HEK293 (cell line): ENCODE measurements at regions not wholly inside any gene's neighbourhood (a gene's known extent, or its start where the extent isn't known, plus 50 kb on each side); places are given as distances from the start of the nearest gene placed in this dataset.

Experiments
- CTCF ChIA-PET: fragments of 350-600 bp; formaldehyde crosslinking; extraction: SDS; loops from one replicate; lab custom pipeline; 2021; ENCODE audit warnings: antibody characterized with exemption; lab: Yijun Ruan, JAX
- POLR2A ChIA-PET: fragments of 300-600 bp; formaldehyde crosslinking; extraction: SDS; loops from one replicate; lab custom pipeline; 2020; ENCODE audit warnings: antibody characterized with exemption, inconsistent platforms; lab: Yijun Ruan, JAX
- H3K27ac ChIP-seq: fragments of 200-500 bp; sonication (Bioruptor generic); 2 replicates; pipeline ENCODE4 v1.5.1; 2014; ENCODE audit warnings: low read depth, low read length, control low read depth, inconsistent platforms; ENCODE audit errors: extremely low read depth
- H3K36me3 ChIP-seq, 2 experiments: fragments of 200-500 bp in 1 of 2; sonication (Bioruptor generic) in 1 of 2; 1 replicate in 1 of 2; 2 replicates in 1 of 2; pipeline ENCODE4 v1.5.1; 2014 to 2017; ENCODE audit warnings: inconsistent platforms in 2 of 2, low read length in 2 of 2; ENCODE audit not compliant: control insufficient read depth in 2 of 2, insufficient read depth in 1 of 2
- H3K4me1 ChIP-seq: fragments of 200-500 bp; sonication (Bioruptor generic); 2 replicates; pipeline ENCODE4 v1.5.1; 2014; ENCODE audit warnings: mild to moderate bottlenecking, low read length, inconsistent platforms; ENCODE audit not compliant: control insufficient read depth, insufficient read depth
- H3K4me3 ChIP-seq: 2 replicates; pipeline ENCODE4 v1.5.1; 2011; ENCODE audit warnings: low read depth, mild to moderate bottlenecking, control low read depth, low read length, moderate library complexity
- H3K9me3 ChIP-seq: fragments of 200-500 bp; sonication (Bioruptor generic); 2 replicates; pipeline ENCODE4 v1.5.1; 2014; ENCODE audit warnings: low read depth, low read length, inconsistent platforms; ENCODE audit not compliant: control insufficient read depth, insufficient read depth
- BCL11A ChIP-seq: fragments of 450-650 bp; formaldehyde crosslinking; IDR thresholded peaks from 2 replicates; pipeline ENCODE4 v1.5.1; 2016; ENCODE audit warnings: low read depth, missing biosample characterization, missing genetic modification characterization
- FEZF1 ChIP-seq: fragments of 450-650 bp; formaldehyde crosslinking; IDR thresholded peaks from 2 replicates; pipeline ENCODE4 v1.5.1; 2016; ENCODE audit warnings: missing biosample characterization, missing genetic modification characterization
- HOXA7 ChIP-seq: sonication (generic); formaldehyde crosslinking; IDR thresholded peaks from 2 replicates; pipeline ENCODE4 v1.8.1; 2022; ENCODE audit warnings: missing genetic modification reagents, borderline replicate concordance
- HOXD13 ChIP-seq: sonication (generic); formaldehyde crosslinking; IDR thresholded peaks from 2 replicates; pipeline ENCODE4 v1.8.0; 2022; ENCODE audit warnings: missing genetic modification reagents, borderline replicate concordance
- REPIN1 ChIP-seq: fragments of 450-650 bp; formaldehyde crosslinking; IDR thresholded peaks from 2 replicates; pipeline ENCODE4 v1.5.1; 2017; ENCODE audit warnings: missing biosample characterization, missing genetic modification characterization, low read depth
- SP2 ChIP-seq: fragments of 450-650 bp; formaldehyde crosslinking; IDR thresholded peaks from 2 replicates; pipeline ENCODE4 v1.5.1; 2016; ENCODE audit warnings: missing biosample characterization, missing genetic modification characterization
- SP3 ChIP-seq: fragments of 450-650 bp; formaldehyde crosslinking; IDR thresholded peaks from 2 replicates; pipeline ENCODE4 v1.5.1; 2016; ENCODE audit warnings: missing biosample characterization, missing genetic modification characterization
- ZBTB17 ChIP-seq: fragments of 450-650 bp; formaldehyde crosslinking; IDR thresholded peaks from 2 replicates; pipeline ENCODE4 v1.5.1; 2016; ENCODE audit warnings: missing biosample characterization, missing genetic modification characterization
- ZFHX2 ChIP-seq: fragments of 450-650 bp; formaldehyde crosslinking; conservative IDR thresholded peaks from 2 replicates; pipeline ENCODE4 v1.5.1; 2016; ENCODE audit warnings: missing biosample characterization, missing genetic modification characterization
- ZNF157 ChIP-seq: fragments of 450-650 bp; formaldehyde crosslinking; IDR thresholded peaks from 2 replicates; pipeline ENCODE4 v1.5.1; 2016; ENCODE audit warnings: missing biosample characterization, missing genetic modification characterization
- ZNF16 ChIP-seq: fragments of 450-650 bp; formaldehyde crosslinking; IDR thresholded peaks from 2 replicates; pipeline ENCODE4 v1.5.1; 2016; ENCODE audit warnings: low read depth, missing biosample characterization, missing genetic modification characterization
- ZNF202 ChIP-seq: fragments of 450-650 bp; formaldehyde crosslinking; IDR thresholded peaks from 2 replicates; pipeline ENCODE4 v1.5.1; 2016; ENCODE audit warnings: missing biosample characterization, missing genetic modification characterization, borderline replicate concordance
- ZNF266 ChIP-seq: fragments of 450-650 bp; formaldehyde crosslinking; IDR thresholded peaks from 2 replicates; pipeline ENCODE4 v1.5.1; 2016; ENCODE audit warnings: missing biosample characterization, missing genetic modification characterization, low read depth
- ZNF311 ChIP-seq: fragments of 450-650 bp; formaldehyde crosslinking; IDR thresholded peaks from 2 replicates; pipeline ENCODE4 v1.5.1; 2017; ENCODE audit warnings: missing biosample characterization, missing genetic modification characterization, borderline replicate concordance
- ZNF394 ChIP-seq: fragments of 450-650 bp; formaldehyde crosslinking; IDR thresholded peaks from 2 replicates; pipeline ENCODE4 v1.5.1; 2016; ENCODE audit warnings: missing biosample characterization, missing genetic modification characterization, mild to moderate bottlenecking, moderate library complexity, borderline replicate concordance
- ZNF473 ChIP-seq: fragments of 450-650 bp; formaldehyde crosslinking; IDR thresholded peaks from 2 replicates; pipeline ENCODE4 v1.5.1; 2017; ENCODE audit warnings: missing biosample characterization, missing genetic modification characterization
- ZNF514 ChIP-seq: fragments of 450-650 bp; formaldehyde crosslinking; IDR thresholded peaks from 2 replicates; pipeline ENCODE4 v1.5.1; 2016; ENCODE audit warnings: missing biosample characterization, missing genetic modification characterization
- ZNF544 ChIP-seq: fragments of 450-650 bp; formaldehyde crosslinking; IDR thresholded peaks from 2 replicates; pipeline ENCODE4 v1.5.0; 2017; ENCODE audit warnings: missing biosample characterization, missing genetic modification characterization
- ZNF549 ChIP-seq: fragments of 450-650 bp; IDR thresholded peaks from 2 replicates; pipeline ENCODE4 v1.5.1; 2018; ENCODE audit warnings: missing biosample characterization, missing genetic modification characterization, mild to moderate bottlenecking, inconsistent platforms, moderate library complexity
- ZNF560 ChIP-seq: fragments of 450-650 bp; formaldehyde crosslinking; IDR thresholded peaks from 2 replicates; pipeline ENCODE4 v1.5.1; 2017; ENCODE audit warnings: missing biosample characterization, missing genetic modification characterization, borderline replicate concordance
- ZNF600 ChIP-seq: fragments of 450-650 bp; formaldehyde crosslinking; IDR thresholded peaks from 2 replicates; pipeline ENCODE4 v1.5.1; 2016; ENCODE audit warnings: missing biosample characterization, missing genetic modification characterization
- ZNF623 ChIP-seq: fragments of 450-650 bp; formaldehyde crosslinking; IDR thresholded peaks from 2 replicates; pipeline ENCODE4 v1.5.1; 2016; ENCODE audit warnings: missing biosample characterization, missing genetic modification characterization
- ZNF658 ChIP-seq: fragments of 450-650 bp; formaldehyde crosslinking; IDR thresholded peaks from 2 replicates; pipeline ENCODE4; 2016; ENCODE audit warnings: missing biosample characterization, missing genetic modification characterization
- ZNF830 ChIP-seq: fragments of 450-650 bp; IDR thresholded peaks from 2 replicates; pipeline ENCODE4 v1.5.0; 2018; ENCODE audit warnings: missing biosample characterization, missing genetic modification characterization, low read depth, mild to moderate bottlenecking, moderate library complexity
- ZNF843 ChIP-seq: fragments of 450-650 bp; formaldehyde crosslinking; IDR thresholded peaks from 2 replicates; pipeline ENCODE4 v1.5.1; 2016; ENCODE audit warnings: missing biosample characterization, missing genetic modification characterization
- TF ChIP-seq, protein P1 (sequence below): fragments of 450-650 bp; formaldehyde crosslinking; IDR thresholded peaks from 2 replicates; pipeline ENCODE4 v1.5.1; 2016; ENCODE audit warnings: missing biosample characterization, missing genetic modification characterization, low read depth
- TF ChIP-seq, protein P2 (sequence below): sonication (generic); formaldehyde crosslinking; IDR thresholded peaks from 2 replicates; pipeline ENCODE4 v1.8.1; 2022; ENCODE audit warnings: mild to moderate bottlenecking, moderate library complexity, missing genetic modification reagents

DNA sequence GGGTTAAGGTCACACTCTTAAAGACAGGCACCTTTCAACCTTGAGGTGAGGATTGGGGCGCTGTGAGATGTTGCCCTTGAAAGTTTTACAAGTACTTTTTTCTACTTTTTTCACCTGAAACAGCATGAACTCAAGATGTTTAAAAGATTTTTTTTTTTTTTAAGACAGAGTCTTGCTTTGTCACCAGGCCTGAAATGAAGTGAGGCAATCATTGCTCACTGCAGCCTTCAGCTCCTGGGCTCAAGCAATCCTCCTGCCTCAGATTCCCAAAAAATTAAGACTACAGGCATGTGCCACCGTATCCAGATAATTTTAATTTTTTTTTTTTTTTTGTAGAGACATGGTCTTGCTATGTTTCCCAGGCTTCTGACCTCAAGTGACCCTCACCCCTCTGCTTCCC is 243.9 kb downstream of the DIO2 start:
- Histone ChIP-seq H3K27ac (no peak overlapping the region), H3K9me3 (no peaks in the 10 kb centered on the region), H3K4me3 (no peak overlapping the region), H3K4me1 (no peaks in the 10 kb centered on the region), H3K36me3 (no peaks in the 10 kb centered on the region)
- POLR2A ChIA-PET, result no interaction called here
- TF ChIP-seq HOXA7 (CRISPR knock-in tag), result no peak
- CTCF ChIA-PET, result interaction anchor here (0.6 kb wide), 1 partner anchor 1302 kb away, joined by 5 read pairs; no protein-coding TSS in a partner anchor

DNA sequence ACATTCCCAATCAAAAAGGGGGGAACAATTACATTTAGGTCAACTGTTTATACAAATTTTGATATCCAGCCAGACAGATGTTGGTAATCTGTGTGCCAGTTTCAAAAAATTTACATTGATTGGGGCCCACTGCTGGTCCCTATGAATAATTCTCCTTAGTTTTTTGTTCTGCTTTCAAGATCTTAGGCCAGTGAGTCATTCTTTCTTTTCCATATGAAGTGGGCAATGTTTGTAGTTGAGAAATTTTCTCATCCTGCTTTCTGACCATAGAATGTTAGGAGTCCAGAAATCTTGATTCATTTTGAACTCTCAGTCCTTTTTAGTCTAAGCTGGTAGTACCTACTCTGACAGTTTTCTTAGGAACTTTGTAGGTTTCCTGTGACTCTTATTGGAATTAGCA is 244.3 kb downstream of the DIO2 start:
- Histone ChIP-seq H3K27ac (no peak overlapping the region), H3K36me3 (no peaks in the 10 kb centered on the region), H3K9me3 (no peaks in the 10 kb centered on the region), H3K4me3 (no peak overlapping the region), H3K4me1 (no peaks in the 10 kb centered on the region)
- TF ChIP-seq ZNF473 (tag by site-specific recombination), result no peak
- TF ChIP-seq HOXD13 (CRISPR knock-in tag), result no peak
- CTCF ChIA-PET, result no interaction called here
- POLR2A ChIA-PET, result no interaction called here

DNA sequence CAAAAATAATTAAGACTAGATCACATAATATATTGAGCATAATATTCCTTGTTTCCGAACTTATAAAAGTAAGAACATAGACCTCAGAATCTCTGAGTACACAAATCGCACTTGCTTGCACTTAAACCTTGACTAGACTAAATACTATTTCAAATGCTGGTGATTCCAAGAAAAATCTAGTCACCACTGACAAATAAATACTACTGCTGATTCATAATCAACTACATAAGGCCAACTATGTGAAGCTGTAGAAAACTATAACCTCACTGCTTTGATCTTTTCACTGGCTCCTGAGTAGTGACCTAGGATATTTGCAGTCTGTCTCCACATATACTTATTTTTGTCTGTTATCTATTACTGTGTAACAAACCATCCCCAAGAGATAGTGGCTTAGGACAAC is 245.4 kb downstream of the DIO2 start:
- ChIA-PET POLR2A (no interaction called here), CTCF (no interaction called here)
- Histone ChIP-seq H3K36me3 (no peaks in the 10 kb centered on the region), H3K27ac (no peak overlapping the region), H3K4me3 (no peak overlapping the region), H3K9me3 (no peaks in the 10 kb centered on the region), H3K4me1 (no peaks in the 10 kb centered on the region)
- TF ChIP-seq ZNF623 (tag by site-specific recombination) (no peak), ZFHX2 (tag by site-specific recombination) (no peak), ZNF266 (tag by site-specific recombination) (no peak), ZNF157 (no peak), ZNF394 (tag by site-specific recombination) (no peak), ZNF560 (tag by site-specific recombination) (no peak), ZNF600 (no peak), ZNF830 (no peak), ZNF16 (tag by site-specific recombination) (no peak), SP2 (tag by site-specific recombination) (no peak), REPIN1 (no peak)

DNA sequence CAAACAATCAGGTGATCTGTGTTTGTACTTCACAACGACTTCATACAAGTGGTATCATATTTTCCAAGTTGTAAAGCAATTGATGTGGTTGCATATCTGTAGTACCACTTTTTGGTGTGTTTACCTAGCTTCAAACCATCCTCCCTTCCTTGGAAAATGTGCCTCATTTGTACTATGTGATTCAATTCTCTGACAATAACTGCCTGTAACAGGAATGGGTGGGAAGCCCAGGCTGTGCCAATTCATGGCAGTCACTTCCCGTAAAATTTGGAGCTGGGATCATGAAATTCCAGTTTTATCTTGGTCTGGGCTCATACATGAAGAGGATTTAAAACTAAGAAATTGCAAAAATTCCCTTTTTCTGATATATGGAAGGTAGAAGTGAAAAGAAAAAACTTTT is 250.1 kb downstream of the DIO2 start:
- no peak overlapping the region for H3K27ac ChIP-seq
- no peaks in the 10 kb centered on the region for H3K36me3 ChIP-seq
- ChIA-PET CTCF (interaction anchor here (0.7 kb wide), 1 partner anchor 11 kb away, joined by 3 read pairs; no protein-coding TSS in a partner anchor), POLR2A (no interaction called here)
- no peaks in the 10 kb centered on the region for H3K4me1 ChIP-seq
- H3K4me3 ChIP-seq, result no peak overlapping the region
- no peaks in the 10 kb centered on the region for H3K9me3 ChIP-seq
- TF ChIP-seq ZNF658 (tag by site-specific recombination) (no peak), FEZF1 (no peak), SP3 (tag by site-specific recombination) (no peak), ZNF549 (tag by site-specific recombination) (no peak), ZNF157 (no peak), ZNF544 (no peak), ZNF202 (tag by site-specific recombination) (no peak), ZNF16 (tag by site-specific recombination) (no peak), ZNF311 (tag by site-specific recombination) (no peak), ZBTB17 (no peak), ZNF514 (no peak), BCL11A (tag by site-specific recombination) (no peak), ZNF843 (no peak), HOXD13 (CRISPR knock-in tag) (no peak)
- TF ChIP-seq, protein P1, sequence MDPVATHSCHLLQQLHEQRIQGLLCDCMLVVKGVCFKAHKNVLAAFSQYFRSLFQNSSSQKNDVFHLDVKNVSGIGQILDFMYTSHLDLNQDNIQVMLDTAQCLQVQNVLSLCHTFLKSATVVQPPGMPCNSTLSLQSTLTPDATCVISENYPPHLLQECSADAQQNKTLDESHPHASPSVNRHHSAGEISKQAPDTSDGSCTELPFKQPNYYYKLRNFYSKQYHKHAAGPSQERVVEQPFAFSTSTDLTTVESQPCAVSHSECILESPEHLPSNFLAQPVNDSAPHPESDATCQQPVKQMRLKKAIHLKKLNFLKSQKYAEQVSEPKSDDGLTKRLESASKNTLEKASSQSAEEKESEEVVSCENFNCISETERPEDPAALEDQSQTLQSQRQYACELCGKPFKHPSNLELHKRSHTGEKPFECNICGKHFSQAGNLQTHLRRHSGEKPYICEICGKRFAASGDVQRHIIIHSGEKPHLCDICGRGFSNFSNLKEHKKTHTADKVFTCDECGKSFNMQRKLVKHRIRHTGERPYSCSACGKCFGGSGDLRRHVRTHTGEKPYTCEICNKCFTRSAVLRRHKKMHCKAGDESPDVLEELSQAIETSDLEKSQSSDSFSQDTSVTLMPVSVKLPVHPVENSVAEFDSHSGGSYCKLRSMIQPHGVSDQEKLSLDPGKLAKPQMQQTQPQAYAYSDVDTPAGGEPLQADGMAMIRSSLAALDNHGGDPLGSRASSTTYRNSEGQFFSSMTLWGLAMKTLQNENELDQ (tag by site-specific recombination), result no peak
- TF ChIP-seq, protein P2, sequence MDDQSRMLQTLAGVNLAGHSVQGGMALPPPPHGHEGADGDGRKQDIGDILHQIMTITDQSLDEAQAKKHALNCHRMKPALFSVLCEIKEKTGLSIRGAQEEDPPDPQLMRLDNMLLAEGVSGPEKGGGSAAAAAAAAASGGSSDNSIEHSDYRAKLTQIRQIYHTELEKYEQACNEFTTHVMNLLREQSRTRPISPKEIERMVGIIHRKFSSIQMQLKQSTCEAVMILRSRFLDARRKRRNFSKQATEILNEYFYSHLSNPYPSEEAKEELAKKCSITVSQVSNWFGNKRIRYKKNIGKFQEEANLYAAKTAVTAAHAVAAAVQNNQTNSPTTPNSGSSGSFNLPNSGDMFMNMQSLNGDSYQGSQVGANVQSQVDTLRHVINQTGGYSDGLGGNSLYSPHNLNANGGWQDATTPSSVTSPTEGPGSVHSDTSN, result no peak
